OCI-LY7 (cell line): ENCODE measurements at regions not wholly inside any gene's neighbourhood (a gene's known extent, or its start where the extent isn't known, plus 50 kb on each side); places are given as distances from the start of the nearest gene placed in this dataset.

ENCODE experiments used
- BruUV-seq: library from RNA; stranded (reverse); fragments of 400-500 nt; replicated peaks from 2 replicates; lab custom pipeline; 2021; lab: Mats Ljungman, UMichigan
- CTCF ChIA-PET: fragments of 300-600 bp; sonication (Branson Sonifier 250); formaldehyde crosslinking; loops from one replicate; lab custom pipeline; 2022; ENCODE audit warnings: antibody characterized with exemption; ENCODE audit not compliant: unreplicated experiment; lab: Charles Lee
- POLR2A ChIA-PET: fragments of 300-600 bp; sonication (Branson Sonifier 250); formaldehyde crosslinking; loops from one replicate; lab custom pipeline; 2022; ENCODE audit warnings: antibody characterized with exemption; lab: Charles Lee
- DNase-seq: peaks from one replicate; pipeline ENCODE4 v3.0.0-alpha.2; 2015; ENCODE audit warnings: low spot score
- H2AFZ ChIP-seq: fragments of 200-600 bp; sonication (generic), shearing (Covaris generic); 2 replicates; pipeline ENCODE4 v1.6.1; 2014; ENCODE audit warnings: mild to moderate bottlenecking, antibody characterized with exemption, low read length, moderate library complexity
- H3K27ac ChIP-seq: fragments of 200-600 bp; sonication (generic); 2 replicates; pipeline ENCODE4 v1.5.1; 2014; ENCODE audit warnings: mixed run types, low read depth, mild to moderate bottlenecking, moderate library complexity, low read length, inconsistent platforms; ENCODE audit not compliant: poor library complexity, severe bottlenecking
- H3K36me3 ChIP-seq: fragments of 200-600 bp; sonication (generic); 2 replicates; pipeline ENCODE4 v1.6.1; 2014; ENCODE audit warnings: mild to moderate bottlenecking, antibody characterized with exemption, low read length, moderate library complexity, mixed read lengths; ENCODE audit not compliant: insufficient read depth
- H3K4me1 ChIP-seq: fragments of 200-600 bp; sonication (generic); 2 replicates; pipeline ENCODE4 v1.5.1; 2014; ENCODE audit warnings: mild to moderate bottlenecking, low read length; ENCODE audit not compliant: insufficient read depth, poor library complexity, severe bottlenecking
- H3K4me2 ChIP-seq: fragments of 200-600 bp; sonication (generic); 2 replicates; pipeline ENCODE4 v1.6.1; 2014; ENCODE audit warnings: mild to moderate bottlenecking, low read length
- H3K4me3 ChIP-seq: fragments of 200-600 bp; sonication (generic); 2 replicates; pipeline ENCODE4 v1.5.1; 2014; ENCODE audit warnings: mild to moderate bottlenecking, low read depth, low read length; ENCODE audit not compliant: poor library complexity, severe bottlenecking
- H3K79me2 ChIP-seq: fragments of 200-600 bp; sonication (generic); 2 replicates; pipeline ENCODE4 v1.6.1; 2016; ENCODE audit warnings: low read depth, mild to moderate bottlenecking, low read length, moderate library complexity, mixed read lengths; ENCODE audit not compliant: insufficient read depth
- H3K9me2 ChIP-seq: fragments of 200-600 bp; sonication (generic); 2 replicates; pipeline ENCODE4 v1.6.1; 2016; ENCODE audit warnings: mild to moderate bottlenecking, low read length, mixed read lengths; ENCODE audit not compliant: insufficient read depth
- H3K9me3 ChIP-seq: fragments of 200-600 bp; sonication (generic); 2 replicates; pipeline ENCODE4 v1.6.1; 2014; ENCODE audit warnings: mild to moderate bottlenecking, mixed run types, low read length, mixed read lengths
- H4K20me1 ChIP-seq: fragments of 200-600 bp; sonication (generic); 2 replicates; pipeline ENCODE4 v1.6.1; 2014; ENCODE audit warnings: mild to moderate bottlenecking, antibody characterized with exemption, low read length, moderate library complexity, mixed read lengths; ENCODE audit not compliant: insufficient read depth
- CTCF ChIP-seq: fragments of 200-600 bp; sonication (generic); conservative IDR thresholded peaks from 2 replicates; pipeline ENCODE4 v1.5.1; 2014; ENCODE audit warnings: mild to moderate bottlenecking, antibody characterized with exemption, low read length, moderate library complexity, mixed read lengths
- EZH2phosphoT487 ChIP-seq: fragments of 200-600 bp; sonication (generic); IDR thresholded peaks from 2 replicates; pipeline ENCODE4 v1.6.1; 2018; ENCODE audit warnings: low read depth, borderline replicate concordance, mild to moderate bottlenecking, mixed run types, antibody characterized with exemption, low read length, moderate library complexity, mixed read lengths
- intact Hi-C: fragments of 100-400 bp; cut with micrococcal nuclease; formaldehyde crosslinking; loops from one replicate; pipeline ENCODE4 v1.10.0; 2022; ENCODE audit not compliant: unreplicated experiment

- Histone ChIP-seq H2AFZ (peak overlapping the region; percentile 63), H3K9me2 (no peaks in the 10 kb centered on the region), H3K9me3 (no peaks in the 10 kb centered on the region), H4K20me1 (no peaks in the 10 kb centered on the region), H3K4me2 (no peak overlapping the region), H3K4me1 (no peaks in the 10 kb centered on the region), H3K27ac (no peak overlapping the region), H3K79me2 (no peaks in the 10 kb centered on the region), H3K4me3 (no peak overlapping the region), H3K36me3 (no peaks in the 10 kb centered on the region)
- CTCF ChIA-PET: interaction anchor here (0.5 kb wide), 1 partner anchor 170 kb away, joined by 3 read pairs; no protein-coding TSS in a partner anchor
- DNase-seq: peak; percentile 19
- TF ChIP-seq EZH2phosphoT487 (no peak), CTCF (no peak)
- intact Hi-C loops: no loop called here
- BruUV-seq: no TSS peak
- POLR2A ChIA-PET: interaction anchor here (1.1 to 1.9 kb wide), 2 partner anchors 10 to 12 kb away, joined by 3 to 8 read pairs; no protein-coding TSS in a partner anchor
Observed at GRCh38 chr1:192756314-192756713, 52.5 kb upstream of the RGS2 start.

DNA sequence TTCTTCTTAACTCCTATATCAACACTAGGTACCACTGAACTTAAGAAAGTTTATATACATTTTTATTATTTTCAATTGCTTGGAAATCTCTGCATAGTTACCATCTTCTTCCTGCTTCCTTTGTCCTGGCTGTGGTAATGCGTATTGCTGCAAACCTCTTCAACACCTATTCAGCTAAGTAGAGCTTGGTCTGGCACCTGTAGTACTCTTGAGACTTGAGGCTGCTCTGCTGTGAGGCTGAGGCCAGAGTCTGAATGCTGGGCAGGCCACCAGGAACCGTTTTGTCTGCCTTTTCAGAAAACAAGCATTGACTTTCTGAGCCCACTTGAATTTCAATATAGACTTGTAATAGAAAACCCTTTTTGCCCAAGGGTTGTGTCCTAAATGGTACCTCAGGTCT lies 52.0 kb upstream of the RGS2 start:
- Histone ChIP-seq H3K9me2 (no peaks in the 10 kb centered on the region), H3K79me2 (no peaks in the 10 kb centered on the region), H3K4me1 (no peaks in the 10 kb centered on the region), H3K9me3 (no peaks in the 10 kb centered on the region), H3K4me3 (no peak overlapping the region), H2AFZ (peak overlapping the region; percentile 63), H3K4me2 (no peak overlapping the region), H3K27ac (no peak overlapping the region), H3K36me3 (no peaks in the 10 kb centered on the region), H4K20me1 (no peaks in the 10 kb centered on the region)
- POLR2A ChIA-PET: interaction anchor here (0.5 to 1.9 kb wide), 4 partner anchors 9 to 875 kb away, joined by 3 to 8 read pairs (median 3); no protein-coding TSS in a partner anchor
- CTCF ChIA-PET: interaction anchor here (0.5 kb wide), 1 partner anchor 170 kb away, joined by 3 read pairs; no protein-coding TSS in a partner anchor
- intact Hi-C loops: no loop called here
- BruUV-seq: no TSS peak
- TF ChIP-seq EZH2phosphoT487 (no peak), CTCF (no peak)
- no peak for DNase-seq

GRCh38 chr1:192758492-192758891 lies 50.3 kb upstream of the RGS2 start:
- Histone ChIP-seq H3K79me2 (no peaks in the 10 kb centered on the region), H3K4me1 (no peaks in the 10 kb centered on the region), H3K4me3 (no peak overlapping the region), H3K36me3 (no peaks in the 10 kb centered on the region), H3K27ac (no peak overlapping the region), H3K4me2 (no peak overlapping the region), H3K9me3 (no peaks in the 10 kb centered on the region), H2AFZ (no peak overlapping the region), H4K20me1 (no peaks in the 10 kb centered on the region), H3K9me2 (no peaks in the 10 kb centered on the region)
- TF ChIP-seq EZH2phosphoT487: no peak
- TF ChIP-seq CTCF: no peak
- intact Hi-C loops: no loop called here
- ChIA-PET POLR2A (interaction anchor here (0.8 to 1.0 kb wide), 2 partner anchors 19 to 42 kb away, joined by 3 read pairs; no protein-coding TSS in a partner anchor), CTCF (no interaction called here)
- no TSS peak for BruUV-seq
- no peak for DNase-seq
